ENCODE measurements at regions not wholly inside any gene's neighbourhood (a gene's known extent, or its start where the extent isn't known, plus 50 kb on each side); places are given as distances from the start of the nearest gene placed in this dataset.

- TF ChIP-seq EZH2 (optimal IDR thresholded peaks at IDR 0.05; ENCODE audit: low read depth, low read length), result no peak
- no peak for TF ChIP-seq CTCF (IDR thresholded peaks at IDR 0.05; ENCODE audit: low read length)
- TF ChIP-seq EZH2phosphoT487 (IDR thresholded peaks at IDR 0.05; ENCODE audit: low read length), result no peak
These were observed 225.0 kb downstream of the CYP26B1 start for GRCh38 chr2:71922499-71923142.

Data from MM.1S (cell line).